Right forelimb (tissue), 1 donor: ENCODE measurements at regions not wholly inside any gene's neighbourhood (a gene's known extent, or its start where the extent isn't known, plus 50 kb on each side); places are given as distances from the start of the nearest gene placed in this dataset.

Experiments used
- DNase-seq: peaks from one replicate; pipeline ENCODE4 v3.0.0-alpha.2; 2018

GRCh38 chr2:240209493-240209892 lies 69.0 kb upstream of the OTOS start:
- DNase-seq: peak; percentile 15

GRCh38 chr2:240210198-240210965 lies 69.9 kb upstream of the OTOS start:
- peak; percentile 34 for DNase-seq

DNA sequence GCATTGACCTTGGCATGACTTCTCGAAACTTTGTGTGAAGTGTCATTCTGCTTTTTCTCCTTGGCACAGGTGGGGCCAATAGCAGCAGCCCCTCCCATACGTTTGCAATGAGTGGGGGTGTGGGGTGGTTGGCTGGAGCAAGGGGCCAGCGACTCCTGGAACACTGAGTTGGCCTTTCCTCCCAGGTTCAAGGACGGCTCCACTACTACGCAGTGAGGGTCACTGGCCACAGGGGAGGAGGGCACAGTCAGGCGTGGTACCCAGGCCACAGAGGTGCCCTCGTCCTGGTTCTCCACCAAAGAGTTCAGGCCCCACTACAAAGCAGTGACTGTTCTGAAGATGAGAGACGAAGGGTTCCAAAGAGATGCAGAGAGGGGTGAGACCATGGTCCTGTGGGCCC lies 70.6 kb upstream of the OTOS start:
- DNase-seq: no peak

DNA sequence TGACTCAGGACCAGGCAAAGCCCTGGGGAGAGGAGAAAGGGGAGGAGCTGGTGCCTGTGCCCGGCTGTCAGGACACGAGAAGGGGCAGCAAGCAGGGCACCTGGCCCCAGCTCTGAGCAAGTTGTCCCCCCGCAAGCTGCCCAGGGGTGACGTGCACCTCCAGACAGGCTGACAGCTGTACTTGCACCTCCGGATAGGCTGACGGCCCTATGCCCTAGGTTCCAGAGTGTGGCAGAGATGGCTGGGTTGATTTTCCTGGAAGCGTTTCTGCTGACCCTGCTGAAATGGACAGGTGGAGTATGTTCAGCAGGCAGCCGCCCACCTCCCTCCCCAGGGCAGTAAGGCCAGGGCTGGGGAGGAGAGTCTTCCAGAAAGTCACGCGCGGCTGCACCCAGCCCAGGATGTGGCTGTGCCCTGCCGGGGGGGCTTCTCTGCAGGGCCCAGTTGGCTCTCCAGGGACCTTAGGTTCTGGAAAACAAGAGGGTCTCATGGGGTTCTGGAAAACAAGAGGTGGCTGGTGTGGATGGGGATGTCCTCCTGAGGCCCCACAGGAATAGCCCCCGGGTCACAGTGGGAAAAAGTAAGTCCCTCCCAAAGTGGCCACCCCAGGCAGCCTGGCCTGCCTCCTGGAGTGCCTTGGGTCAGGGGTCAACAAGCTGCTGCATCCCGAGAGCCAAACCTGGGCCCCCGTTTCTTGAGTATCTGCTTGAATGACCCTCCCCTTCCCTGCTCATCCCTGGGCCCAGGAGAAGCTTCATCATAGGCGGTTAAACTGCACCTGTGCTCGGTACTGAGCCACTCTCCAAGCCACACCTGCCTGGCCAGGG lies 71.4 kb upstream of the OTOS start:
- DNase-seq: peak; percentile 32

GRCh38 chr2:240212425-240213225 lies 72.2 kb upstream of the OTOS start:
- DNase-seq: no peak

- peak; percentile 40 for DNase-seq
Observed at GRCh38 chr2:240213226-240213475, 72.7 kb upstream of the OTOS start.

- peak; percentile 44 for DNase-seq
Observed at GRCh38 chr2:240213476-240214421, 73.3 kb upstream of the OTOS start.

DNA sequence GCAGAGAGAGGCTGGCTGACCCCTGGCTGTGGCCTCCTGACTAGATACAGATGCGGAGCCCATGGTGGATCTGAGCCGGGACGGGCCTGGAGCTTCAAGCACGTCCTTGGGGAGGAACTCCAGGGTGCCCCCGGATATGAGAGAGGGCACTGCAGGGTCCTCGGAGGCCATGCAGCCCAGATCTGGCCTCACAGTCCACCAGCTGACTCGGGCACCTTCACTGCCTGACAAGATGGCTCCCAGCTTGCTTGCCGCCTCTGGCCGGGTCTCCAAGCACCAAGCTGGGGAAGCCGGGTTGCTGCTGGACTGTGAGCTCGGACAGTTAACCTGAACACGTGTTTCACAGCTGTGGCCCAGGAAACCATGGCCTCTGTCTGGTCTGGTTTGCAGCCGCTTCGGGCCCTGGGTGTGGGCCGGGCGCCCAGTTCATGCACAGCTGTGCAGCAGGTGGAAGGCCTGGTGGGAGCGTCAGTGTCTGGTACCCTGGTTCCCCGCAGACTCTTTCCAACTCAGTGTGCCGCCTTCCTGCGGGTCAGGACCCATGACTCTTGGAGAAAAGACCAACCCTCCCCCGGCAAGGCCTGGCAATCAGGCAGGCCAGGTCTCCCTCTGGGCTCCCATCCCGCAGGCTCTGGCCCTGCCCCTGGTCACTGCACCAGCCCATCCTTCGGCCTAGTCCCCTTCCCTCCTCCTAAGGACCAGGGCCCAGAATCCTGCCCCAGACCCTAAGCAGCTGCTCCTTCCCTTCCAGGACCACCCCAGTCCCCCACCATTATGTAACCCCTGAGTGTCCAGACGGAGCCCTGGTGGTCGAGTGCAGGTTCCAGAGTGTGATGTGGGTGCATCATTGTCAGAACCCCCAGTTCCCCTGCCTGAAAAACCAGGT lies 74.6 kb upstream of the OTOS start:
- DNase-seq: peak; percentile 52

DNA sequence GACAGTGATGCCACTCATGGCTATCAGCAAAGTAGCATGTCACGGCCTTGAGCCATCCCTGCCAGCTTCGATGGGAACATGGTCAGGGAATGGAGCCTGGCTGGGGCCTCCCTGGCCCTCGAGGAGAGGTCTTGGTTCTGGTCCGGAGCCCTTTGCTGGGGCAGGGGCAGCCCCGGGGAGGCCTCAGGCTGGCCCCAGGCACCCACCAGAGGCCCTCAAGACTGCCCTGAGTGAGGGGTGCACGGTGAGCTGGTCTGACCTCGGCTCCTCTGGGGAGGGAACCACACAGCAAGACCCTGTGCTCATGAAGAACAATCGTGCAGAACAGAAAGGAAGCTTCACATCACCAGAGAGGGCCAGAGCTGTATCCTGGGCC lies 75.2 kb upstream of the OTOS start:
- DNase-seq: peak; percentile 28

- DNase-seq: peak; percentile 29
Observed at GRCh38 chr2:240216167-240216566, 75.7 kb upstream of the OTOS start.

DNA sequence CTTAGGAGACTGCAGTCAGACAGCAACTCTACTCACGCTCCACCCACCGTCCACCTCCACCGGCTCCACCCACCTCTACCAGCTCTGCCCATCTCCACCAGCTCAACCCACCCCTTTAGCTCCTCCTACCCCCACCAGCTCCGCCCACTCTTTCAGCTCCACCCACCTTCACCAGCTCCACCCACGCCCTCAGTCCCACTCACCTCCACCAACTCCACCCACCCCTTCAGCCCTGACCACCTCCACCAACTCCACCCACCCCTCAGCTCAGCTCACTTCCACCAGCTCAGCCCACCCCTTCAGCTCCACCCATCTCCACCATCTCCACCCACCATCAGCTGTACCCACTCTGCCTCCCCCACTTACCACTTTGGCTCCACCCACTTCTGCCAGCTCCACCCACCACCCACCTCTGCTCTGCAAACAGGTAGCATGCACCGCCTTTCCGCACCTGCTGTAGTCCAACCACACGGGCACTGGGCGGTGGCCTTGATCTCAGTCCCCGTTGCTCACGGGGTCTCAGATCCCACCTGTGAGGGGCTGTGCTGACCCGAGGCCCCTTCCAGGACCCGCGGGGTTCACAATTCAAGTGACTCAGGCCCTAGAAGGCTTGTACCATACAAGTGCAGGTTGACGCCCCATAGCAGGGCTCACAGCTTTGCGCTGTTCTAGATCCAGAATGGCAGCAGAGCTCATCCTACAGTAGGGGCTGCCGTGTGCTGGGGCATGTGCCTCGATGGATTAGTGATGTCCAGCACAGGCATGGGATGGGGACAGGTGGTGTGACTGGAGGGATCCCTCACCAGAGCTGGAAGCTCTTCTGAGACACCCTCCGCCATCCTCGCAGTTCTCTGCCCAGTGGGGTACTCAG lies 77.2 kb upstream of the OTOS start:
- peak; percentile 32 for DNase-seq

DNA sequence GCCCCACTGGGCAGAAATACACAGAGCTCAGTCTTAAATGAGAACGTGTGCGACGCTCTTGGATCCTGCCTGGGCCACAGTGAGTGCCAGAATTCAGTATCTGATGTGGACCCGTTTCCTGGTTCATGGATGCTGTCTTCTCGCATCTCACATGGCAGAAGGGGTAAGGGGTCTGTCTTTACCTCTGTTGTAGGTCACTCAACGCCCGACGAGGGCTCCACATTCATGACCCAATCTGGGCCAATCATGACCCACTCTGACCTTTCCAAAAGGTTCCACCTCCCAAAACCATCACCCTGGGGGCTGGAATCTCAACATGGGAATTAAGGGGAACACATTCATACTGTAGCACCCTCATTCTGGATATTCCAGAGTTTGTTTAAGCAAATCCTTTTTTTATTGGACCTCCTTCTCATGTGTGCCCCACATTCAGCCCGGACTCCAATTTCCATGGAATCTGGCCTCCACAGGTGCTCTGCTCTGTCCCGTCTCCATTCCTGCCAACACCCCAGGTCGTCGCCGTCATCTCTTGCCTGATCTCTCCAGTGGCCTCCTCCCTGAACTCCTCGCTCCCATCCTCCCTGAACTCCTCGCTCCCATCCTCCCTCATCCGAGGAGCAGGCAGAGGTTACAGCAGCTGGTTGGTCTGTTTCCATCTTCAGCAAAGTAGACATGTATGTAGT lies 78.9 kb upstream of the OTOS start:
- peak; percentile 2 for DNase-seq

DNA sequence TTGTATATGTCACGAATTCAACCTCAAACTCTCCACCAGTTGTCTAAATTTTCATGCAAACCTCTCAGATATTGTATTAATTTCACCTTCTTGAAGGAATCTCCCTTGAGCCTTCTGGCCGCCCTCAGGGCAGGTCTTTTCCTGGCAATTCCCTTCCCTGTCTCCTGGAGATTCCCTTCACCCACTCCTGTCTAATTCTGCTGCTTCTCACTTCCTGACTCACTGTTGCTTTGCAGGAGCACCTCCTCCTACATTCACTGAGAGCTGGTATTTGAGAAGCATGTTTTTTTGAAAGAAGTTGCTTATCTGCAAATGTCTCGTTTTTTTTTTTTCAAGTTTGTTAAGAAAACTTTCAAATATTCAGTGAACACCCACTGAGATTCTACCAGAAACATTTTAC lies 79.9 kb upstream of the OTOS start:
- peak; percentile 9 for DNase-seq

DNA sequence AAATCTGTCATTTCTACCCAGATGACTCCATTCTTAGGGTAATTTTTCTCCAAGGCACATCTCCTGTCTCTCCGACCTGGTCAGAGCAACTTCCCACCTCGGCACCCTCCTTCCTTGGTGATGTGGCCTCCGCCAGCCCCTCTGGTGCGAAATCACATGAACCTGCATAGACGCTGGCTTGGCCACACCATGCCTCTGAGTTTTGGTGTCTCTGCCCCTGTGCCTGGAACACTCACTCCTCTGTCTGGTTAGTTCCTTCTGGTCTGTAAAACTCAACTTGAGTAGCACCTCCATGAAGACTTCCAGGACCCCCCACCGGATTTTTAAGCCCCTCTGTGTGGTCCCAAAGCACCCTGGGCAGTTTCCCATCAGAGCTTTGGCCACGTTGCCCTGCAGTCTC lies 83.2 kb upstream of the OTOS start:
- DNase-seq: peak; percentile 7

DNA sequence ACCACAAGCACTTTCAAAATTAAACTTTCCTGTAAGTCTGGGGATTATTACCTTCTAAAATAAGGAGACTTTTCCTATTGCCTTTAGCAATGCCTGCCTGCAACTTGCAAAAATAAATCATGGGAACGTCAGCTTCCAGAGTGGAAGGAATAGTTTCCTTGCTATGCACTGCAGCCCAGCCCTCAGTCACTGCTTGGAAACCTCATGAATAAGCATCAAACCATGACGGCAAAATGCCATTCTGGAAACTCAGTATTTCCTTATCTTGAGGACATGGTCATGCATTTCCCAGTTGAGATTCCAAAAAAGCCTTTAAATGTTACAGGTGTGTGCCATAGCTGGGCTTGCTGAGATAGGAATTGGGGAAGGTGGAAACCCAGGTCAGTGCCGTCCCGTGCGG lies 84.2 kb upstream of the OTOS start:
- no peak for DNase-seq

GRCh38 chr2:240225131-240225530 lies 84.7 kb upstream of the OTOS start:
- peak; percentile 16 for DNase-seq

GRCh38 chr2:240225660-240226475 lies 85.4 kb upstream of the OTOS start:
- DNase-seq: peak; percentile 17

DNA sequence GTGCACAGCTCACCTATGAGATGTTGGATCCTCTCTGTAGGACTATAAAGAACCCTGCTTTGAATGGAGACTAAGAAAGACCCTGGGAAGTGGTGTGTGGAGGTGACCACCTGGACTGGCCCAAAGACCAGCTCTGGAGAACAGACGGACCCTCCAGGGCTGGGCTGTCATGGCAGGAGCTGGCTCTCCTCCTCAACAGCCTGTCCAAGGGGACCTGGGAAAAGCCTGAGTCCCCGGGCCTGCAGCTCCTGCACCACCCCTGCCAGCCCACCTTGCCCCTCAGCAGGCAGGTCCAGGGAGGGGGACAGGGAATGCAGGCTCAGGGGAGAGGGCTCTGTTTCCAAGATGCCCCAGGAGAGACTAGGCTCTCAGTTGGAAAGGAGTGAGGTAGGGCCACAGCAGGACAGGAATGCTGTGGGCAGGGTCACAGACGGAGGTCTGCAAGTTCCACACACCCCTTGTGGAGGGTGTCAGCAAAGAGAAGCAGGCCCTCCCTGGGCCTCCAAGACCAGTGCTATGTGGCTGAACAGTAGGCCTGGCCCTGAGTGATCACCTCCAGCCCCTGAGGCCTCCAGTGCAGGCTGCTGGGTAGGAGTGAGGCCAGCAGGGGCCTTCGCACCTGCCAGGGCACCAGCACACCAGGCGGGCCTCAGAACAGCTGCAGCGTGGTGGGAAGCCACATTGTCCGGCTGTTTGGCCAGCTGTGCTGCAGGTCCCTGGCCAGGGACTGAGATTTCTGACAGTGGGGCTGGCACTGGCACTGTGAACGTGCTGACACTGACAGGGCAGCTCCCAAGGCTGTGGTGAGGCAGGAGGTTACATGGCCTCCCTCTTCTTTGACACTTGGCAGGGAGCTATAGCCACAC lies 86.4 kb upstream of the OTOS start:
- DNase-seq: peak; percentile 59
